Loucy (cell line): ENCODE measurements at regions not wholly inside any gene's neighbourhood (a gene's known extent, or its start where the extent isn't known, plus 50 kb on each side); places are given as distances from the start of the nearest gene placed in this dataset.

Source experiments
- EZH2phosphoT487 ChIP-seq: fragments of 200-600 bp; IDR thresholded peaks from 2 replicates; pipeline ENCODE4 v1.6.1; 2018; ENCODE audit warnings: antibody characterized with exemption, mild to moderate bottlenecking, moderate library complexity, borderline replicate concordance
- TF ChIP-seq, protein P1 (sequence below): fragments of 200-600 bp; sonication (generic); conservative IDR thresholded peaks from 2 replicates; pipeline ENCODE4 v1.5.1; 2014; ENCODE audit warnings: mild to moderate bottlenecking, antibody characterized with exemption, low read length

DNA sequence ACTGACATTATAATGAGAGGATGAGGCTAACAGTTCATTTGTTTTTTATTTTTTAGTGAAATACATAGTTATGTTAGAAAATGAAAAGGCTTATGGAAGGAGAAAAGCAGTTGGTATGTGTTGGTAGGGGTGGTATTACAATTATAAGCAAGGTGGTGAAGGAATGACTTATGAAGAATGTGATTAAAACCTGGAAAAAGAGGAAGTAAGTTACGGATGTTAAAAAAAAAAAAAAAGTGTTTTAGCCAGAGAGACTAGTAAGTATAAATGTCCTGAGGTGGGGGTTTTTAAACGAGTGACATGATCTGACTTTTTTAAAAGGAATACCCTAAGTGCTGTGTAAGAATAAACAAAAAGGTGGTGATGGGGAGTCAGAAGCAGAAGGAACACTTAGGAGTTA lies 206.8 kb downstream of the IL15 start:
- TF ChIP-seq, protein P1, sequence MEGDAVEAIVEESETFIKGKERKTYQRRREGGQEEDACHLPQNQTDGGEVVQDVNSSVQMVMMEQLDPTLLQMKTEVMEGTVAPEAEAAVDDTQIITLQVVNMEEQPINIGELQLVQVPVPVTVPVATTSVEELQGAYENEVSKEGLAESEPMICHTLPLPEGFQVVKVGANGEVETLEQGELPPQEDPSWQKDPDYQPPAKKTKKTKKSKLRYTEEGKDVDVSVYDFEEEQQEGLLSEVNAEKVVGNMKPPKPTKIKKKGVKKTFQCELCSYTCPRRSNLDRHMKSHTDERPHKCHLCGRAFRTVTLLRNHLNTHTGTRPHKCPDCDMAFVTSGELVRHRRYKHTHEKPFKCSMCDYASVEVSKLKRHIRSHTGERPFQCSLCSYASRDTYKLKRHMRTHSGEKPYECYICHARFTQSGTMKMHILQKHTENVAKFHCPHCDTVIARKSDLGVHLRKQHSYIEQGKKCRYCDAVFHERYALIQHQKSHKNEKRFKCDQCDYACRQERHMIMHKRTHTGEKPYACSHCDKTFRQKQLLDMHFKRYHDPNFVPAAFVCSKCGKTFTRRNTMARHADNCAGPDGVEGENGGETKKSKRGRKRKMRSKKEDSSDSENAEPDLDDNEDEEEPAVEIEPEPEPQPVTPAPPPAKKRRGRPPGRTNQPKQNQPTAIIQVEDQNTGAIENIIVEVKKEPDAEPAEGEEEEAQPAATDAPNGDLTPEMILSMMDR, result no peak
- TF ChIP-seq EZH2phosphoT487, result no peak
